HepG2 (cell line): ENCODE measurements at regions not wholly inside any gene's neighbourhood (a gene's known extent, or its start where the extent isn't known, plus 50 kb on each side); places are given as distances from the start of the nearest gene placed in this dataset.

Experiments
- ATAC-seq: fragments of 200-7000 bp; cut with Tn5 transposase; 3 replicates; pipeline ENCODE4 v1.9.1; 2020; ENCODE audit warnings: mild to moderate bottlenecking, moderate library complexity
- BruUV-seq: library from RNA; stranded (reverse); fragments of 400-500 nt; replicated peaks from 2 replicates; lab custom pipeline; 2021; lab: Mats Ljungman, UMichigan
- CTCF ChIA-PET: fragments of 300-600 bp; formaldehyde crosslinking; extraction: SDS; loops from one replicate; lab custom pipeline; 2021; ENCODE audit warnings: low total read pairs, inconsistent platforms, low intra/inter-chr PET ratio; lab: Yijun Ruan, JAX
- POLR2A ChIA-PET: fragments of 350-600 bp; sonication (Branson Sonifier 250); formaldehyde crosslinking; loops from one replicate; lab custom pipeline; 2020; ENCODE audit warnings: antibody characterized with exemption, inconsistent platforms; lab: Yijun Ruan, JAX
- DNase-seq: peaks from one replicate; pipeline ENCODE4 v3.0.0-alpha.2; 2015; ENCODE audit warnings: low spot score
- FAIRE-seq: peaks from 3 replicates; lab custom pipeline; 2011; peaks lifted over from hg19 to GRCh38; lab: Jason Lieb, UNC
- H2AFZ ChIP-seq: one replicate; pipeline ENCODE4 v1.6.1; 2011; ENCODE audit warnings: low read length, inconsistent platforms
- H3K27ac ChIP-seq: fragments of 300-600 bp; 3 replicates; pipeline ENCODE4 v1.8.0; 2011; ENCODE audit warnings: mixed run types, mild to moderate bottlenecking, mixed read lengths, low read length, inconsistent platforms; ENCODE audit not compliant: insufficient read depth; ENCODE audit errors: extremely low read length
- H3K27me3 ChIP-seq, 2 experiments: fragments of 200-600 bp in 1 of 2; 2 replicates in 1 of 2; 3 replicates in 1 of 2; pipeline versions ENCODE4 v1.6.0 to v1.8.0; 2011; ENCODE audit warnings: low read length in 2 of 2, mild to moderate bottlenecking in 2 of 2, moderate library complexity in 2 of 2, inconsistent platforms in 1 of 2; ENCODE audit not compliant: insufficient read depth in 2 of 2, control insufficient read depth in 1 of 2
- H3K36me3 ChIP-seq, 2 experiments: fragments of 200-600 bp in 1 of 2; replicated peaks in 1 of 2; 2 replicates in 1 of 2; 3 replicates in 1 of 2; pipeline versions ENCODE4 v1.5.1 to v1.8.0; 2011; ENCODE audit warnings: low read length in 2 of 2, inconsistent platforms in 1 of 2; ENCODE audit not compliant: insufficient read depth in 2 of 2, control insufficient read depth in 1 of 2
- H3K4me1 ChIP-seq: 2 replicates; pipeline ENCODE4 v1.5.1; 2012; ENCODE audit warnings: low read length, inconsistent platforms; ENCODE audit not compliant: insufficient read depth
- H3K4me2 ChIP-seq: 2 replicates; pipeline ENCODE4 v1.6.0; 2011; ENCODE audit warnings: low read depth, low read length, inconsistent platforms
- H3K4me3 ChIP-seq, 3 experiments: fragments of 200-600 bp in 1 of 3; sonication (generic), shearing (Covaris generic) in 1 of 3; replicated peaks in 1 of 3; 2 replicates each; pipeline ENCODE4 v1.5.1; 2011 to 2016; ENCODE audit warnings: low read length in 3 of 3, inconsistent platforms in 2 of 3, low read depth in 2 of 3, mild to moderate bottlenecking in 2 of 3, control low read depth in 1 of 3, mixed read lengths in 1 of 3; ENCODE audit not compliant: insufficient read depth in 1 of 3
- H3K79me2 ChIP-seq: one replicate; pipeline ENCODE4 v1.6.1; 2011; ENCODE audit warnings: low read length, inconsistent platforms; ENCODE audit not compliant: insufficient read depth
- H3K9ac ChIP-seq: 2 replicates; pipeline ENCODE4 v1.6.0; 2011; ENCODE audit warnings: mild to moderate bottlenecking, low read depth, low read length, inconsistent platforms; ENCODE audit not compliant: insufficient read depth
- H3K9me3 ChIP-seq: 2 replicates; pipeline ENCODE4 v1.5.1; 2012; ENCODE audit warnings: mild to moderate bottlenecking, low read length
- H4K20me1 ChIP-seq: 2 replicates; pipeline ENCODE4 v1.6.0; 2011; ENCODE audit warnings: inconsistent platforms, mild to moderate bottlenecking, low read length, moderate library complexity; ENCODE audit not compliant: insufficient read depth
- ARHGAP35 ChIP-seq: sonication (generic); formaldehyde crosslinking; IDR thresholded peaks from 2 replicates; pipeline ENCODE4 v1.9.0; 2022; ENCODE audit warnings: mild to moderate bottlenecking, inconsistent platforms, moderate library complexity, missing genetic modification reagents, borderline replicate concordance
- ATF7 ChIP-seq, 2 experiments: fragments of 450-650 bp in 1 of 2; sonication (generic) in 1 of 2; formaldehyde crosslinking in 1 of 2; IDR thresholded peaks; 2 replicates each; pipeline versions ENCODE4 v1.4.0 to v1.6.1; 2016 to 2020; ENCODE audit warnings: antibody characterized with exemption in 1 of 2, mild to moderate bottlenecking in 1 of 2, missing genetic modification reagents in 1 of 2
- CSRNP1 ChIP-seq: sonication (generic); formaldehyde crosslinking; IDR thresholded peaks from 2 replicates; pipeline ENCODE4 v1.8.1; 2023; ENCODE audit warnings: mild to moderate bottlenecking, missing genetic modification reagents
- ESRRA ChIP-seq: sonication (generic); formaldehyde crosslinking; IDR thresholded peaks from 2 replicates; pipeline ENCODE4 v1.5.1; 2020; ENCODE audit warnings: mild to moderate bottlenecking, low read depth, missing genetic modification reagents
- GPN1 ChIP-seq: sonication (generic); formaldehyde crosslinking; IDR thresholded peaks from 2 replicates; pipeline ENCODE4 v1.5.1; 2020; ENCODE audit warnings: missing genetic modification reagents, borderline replicate concordance
- HMGA1 ChIP-seq: sonication (generic); formaldehyde crosslinking; conservative IDR thresholded peaks from 2 replicates; pipeline ENCODE4 v1.4.0; 2020; ENCODE audit warnings: missing genetic modification reagents
- IKZF5 ChIP-seq: IDR thresholded peaks from 2 replicates; pipeline ENCODE4 v1.6.1; 2018; ENCODE audit warnings: missing genetic modification reagents, mild to moderate bottlenecking, missing compliant biosample characterization
- MAFK ChIP-seq, 2 experiments: IDR thresholded peaks in 1 of 2; conservative IDR thresholded peaks in 1 of 2; 2 replicates each; pipeline ENCODE4 v1.6.1; 2011; ENCODE audit warnings: improper control_type of control experiment in 2 of 2, low read length in 2 of 2
- TEAD3 ChIP-seq: optimal IDR thresholded peaks from 2 replicates; pipeline ENCODE3; 2016; ENCODE audit warnings: borderline replicate concordance
- TOE1 ChIP-seq: sonication (generic); formaldehyde crosslinking; IDR thresholded peaks from 2 replicates; pipeline ENCODE4 v1.4.0; 2020; ENCODE audit warnings: mild to moderate bottlenecking, missing genetic modification reagents
- ZGPAT ChIP-seq: IDR thresholded peaks from 2 replicates; pipeline ENCODE4 v1.6.1; 2016; ENCODE audit warnings: mild to moderate bottlenecking
- ZNF484 ChIP-seq: sonication (generic); formaldehyde crosslinking; IDR thresholded peaks from 2 replicates; pipeline ENCODE4 v1.5.1; 2020; ENCODE audit warnings: mild to moderate bottlenecking, low read depth, missing genetic modification reagents, borderline replicate concordance
- ZNF773 ChIP-seq: sonication (generic); formaldehyde crosslinking; IDR thresholded peaks from 2 replicates; pipeline ENCODE4 v1.4.0; 2020; ENCODE audit warnings: missing genetic modification reagents, borderline replicate concordance
- ZSCAN29 ChIP-seq: sonication (generic); formaldehyde crosslinking; conservative IDR thresholded peaks from 2 replicates; pipeline ENCODE4 v1.4.0; 2020; ENCODE audit warnings: mild to moderate bottlenecking, missing genetic modification reagents
- in situ Hi-C: cut with HindIII; loops from 2 replicates; pipeline ENCODE4 v1.10.0; 2017; ENCODE audit warnings: low pct_unique_long_range_greater_than_20kb; ENCODE audit not compliant: extremely low pct_ligation_motif_present
- intact Hi-C: fragments of 100-400 bp; cut with micrococcal nuclease; formaldehyde crosslinking; loops from one replicate; pipeline ENCODE4 v1.10.0; 2022; ENCODE audit not compliant: unreplicated experiment
- TF ChIP-seq, protein P1 (sequence below): sonication (generic); formaldehyde crosslinking; IDR thresholded peaks from 2 replicates; pipeline ENCODE4 v1.4.0; 2020; ENCODE audit warnings: missing genetic modification reagents, borderline replicate concordance

- peak; percentile 12 to 70; a peak in 3 of 4 replicates for TF ChIP-seq MAFK (conservative IDR thresholded peaks at IDR 0.05 in 1 of 2, IDR thresholded peaks at IDR 0.05 in 1 of 2; ENCODE audit: low read length in 2 of 2)
- no peak for TF ChIP-seq ZSCAN29
- TF ChIP-seq, all 625 proteins: peak for 2
These were observed 415.1 kb downstream of the FAM133A start (continued) for GRCh38 chrX:94089149-94089548.

GRCh38 chrX:94097868-94098267, 423.9 kb downstream of the FAM133A start:
- CTCF ChIA-PET = no interaction called here
- TF ChIP-seq IKZF5 (no peak), ESRRA (CRISPR knock-in tag) (no peak), ARHGAP35 (CRISPR knock-in tag) (no peak), ZGPAT (CRISPR knock-in tag) (no peak), GPN1 (CRISPR knock-in tag) (no peak), ZNF773 (no peak), TOE1 (no peak), HMGA1 (CRISPR knock-in tag) (no peak), CSRNP1 (CRISPR knock-in tag) (no peak), TEAD3 (CRISPR knock-in tag) (no peak), ZNF484 (CRISPR knock-in tag) (no peak), ATF7 (IDR thresholded peaks at IDR 0.05) (no peak), ATF7 (CRISPR knock-in tag; IDR thresholded peaks at IDR 0.05) (no peak)
- TF ChIP-seq, protein P1, sequence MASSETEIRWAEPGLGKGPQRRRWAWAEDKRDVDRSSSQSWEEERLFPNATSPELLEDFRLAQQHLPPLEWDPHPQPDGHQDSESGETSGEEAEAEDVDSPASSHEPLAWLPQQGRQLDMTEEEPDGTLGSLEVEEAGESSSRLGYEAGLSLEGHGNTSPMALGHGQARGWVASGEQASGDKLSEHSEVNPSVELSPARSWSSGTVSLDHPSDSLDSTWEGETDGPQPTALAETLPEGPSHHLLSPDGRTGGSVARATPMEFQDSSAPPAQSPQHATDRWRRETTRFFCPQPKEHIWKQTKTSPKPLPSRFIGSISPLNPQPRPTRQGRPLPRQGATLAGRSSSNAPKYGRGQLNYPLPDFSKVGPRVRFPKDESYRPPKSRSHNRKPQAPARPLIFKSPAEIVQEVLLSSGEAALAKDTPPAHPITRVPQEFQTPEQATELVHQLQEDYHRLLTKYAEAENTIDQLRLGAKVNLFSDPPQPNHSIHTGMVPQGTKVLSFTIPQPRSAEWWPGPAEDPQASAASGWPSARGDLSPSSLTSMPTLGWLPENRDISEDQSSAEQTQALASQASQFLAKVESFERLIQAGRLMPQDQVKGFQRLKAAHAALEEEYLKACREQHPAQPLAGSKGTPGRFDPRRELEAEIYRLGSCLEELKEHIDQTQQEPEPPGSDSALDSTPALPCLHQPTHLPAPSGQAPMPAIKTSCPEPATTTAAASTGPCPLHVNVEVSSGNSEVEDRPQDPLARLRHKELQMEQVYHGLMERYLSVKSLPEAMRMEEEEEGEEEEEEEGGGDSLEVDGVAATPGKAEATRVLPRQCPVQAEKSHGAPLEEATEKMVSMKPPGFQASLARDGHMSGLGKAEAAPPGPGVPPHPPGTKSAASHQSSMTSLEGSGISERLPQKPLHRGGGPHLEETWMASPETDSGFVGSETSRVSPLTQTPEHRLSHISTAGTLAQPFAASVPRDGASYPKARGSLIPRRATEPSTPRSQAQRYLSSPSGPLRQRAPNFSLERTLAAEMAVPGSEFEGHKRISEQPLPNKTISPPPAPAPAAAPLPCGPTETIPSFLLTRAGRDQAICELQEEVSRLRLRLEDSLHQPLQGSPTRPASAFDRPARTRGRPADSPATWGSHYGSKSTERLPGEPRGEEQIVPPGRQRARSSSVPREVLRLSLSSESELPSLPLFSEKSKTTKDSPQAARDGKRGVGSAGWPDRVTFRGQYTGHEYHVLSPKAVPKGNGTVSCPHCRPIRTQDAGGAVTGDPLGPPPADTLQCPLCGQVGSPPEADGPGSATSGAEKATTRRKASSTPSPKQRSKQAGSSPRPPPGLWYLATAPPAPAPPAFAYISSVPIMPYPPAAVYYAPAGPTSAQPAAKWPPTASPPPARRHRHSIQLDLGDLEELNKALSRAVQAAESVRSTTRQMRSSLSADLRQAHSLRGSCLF = no peak

More at GRCh38 chrX:94097868-94098267, 423.9 kb downstream of the FAM133A start:
- BruUV-seq = no TSS peak
- ATAC-seq (no peak), FAIRE-seq (no peak), DNase-seq (no peak)
- no peaks in the 10 kb centered on the region for H3K4me1 ChIP-seq
- no peaks in the 10 kb centered on the region for H4K20me1 ChIP-seq
- intact Hi-C loops = no loop called here
- no peak overlapping the region for H2AFZ ChIP-seq
- no peaks in the 10 kb centered on the region for H3K27me3 ChIP-seq
- POLR2A ChIA-PET = no interaction called here
- H3K79me2 ChIP-seq = no peaks in the 10 kb centered on the region
- in situ Hi-C loops = no loop called here
- no peak overlapping the region for H3K4me3 ChIP-seq
- H3K36me3 ChIP-seq = no peaks in the 10 kb centered on the region
- no peak overlapping the region for H3K27ac ChIP-seq
- H3K9ac ChIP-seq = no peak overlapping the region
- H3K4me2 ChIP-seq = no peak overlapping the region
- H3K9me3 ChIP-seq = no peaks in the 10 kb centered on the region
